Tibial nerve (tissue), 3 donors: ENCODE measurements at regions not wholly inside any gene's neighbourhood (a gene's known extent, or its start where the extent isn't known, plus 50 kb on each side); places are given as distances from the start of the nearest gene placed in this dataset.

Experiments
- POLR2A ChIP-seq, 2 donors: fragments of 450-650 bp; IDR thresholded peaks; one replicate each; pipeline ENCODE4 v1.6.1; 2017; ENCODE audit warnings: antibody characterized with exemption in 2 of 2, mild to moderate bottlenecking in 2 of 2, moderate library complexity in 2 of 2
- TF ChIP-seq, protein P1 (sequence below), 5 experiments: fragments of 200-600 bp in 3 of 5; fragments of 450-650 bp in 2 of 5; sonication (generic) in 3 of 5; IDR thresholded peaks; one replicate each; pipeline ENCODE4 v1.5.1; 2016 to 2019; ENCODE audit warnings: antibody characterized with exemption in 5 of 5, mild to moderate bottlenecking in 3 of 5, moderate library complexity in 2 of 5

DNA sequence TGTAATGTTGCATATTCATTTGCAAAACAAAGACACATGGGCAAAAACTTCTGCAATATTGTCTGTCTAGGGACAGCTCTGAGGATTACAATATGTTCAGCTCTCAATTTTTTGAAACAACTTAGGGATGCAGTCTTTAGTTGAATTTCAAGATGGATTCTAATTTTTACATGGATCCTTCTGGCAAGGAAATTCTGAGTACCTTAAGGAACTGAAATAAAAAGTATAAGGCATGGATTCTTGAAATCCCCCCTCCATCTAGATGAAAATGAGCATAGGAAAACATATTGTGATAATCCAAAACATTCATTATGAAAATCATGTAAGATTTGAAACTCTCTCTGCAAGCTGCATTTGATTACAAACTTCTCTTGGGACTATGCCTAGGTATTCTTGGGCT lies 568.6 kb downstream of the CETN3 start:
- TF ChIP-seq, protein P1, sequence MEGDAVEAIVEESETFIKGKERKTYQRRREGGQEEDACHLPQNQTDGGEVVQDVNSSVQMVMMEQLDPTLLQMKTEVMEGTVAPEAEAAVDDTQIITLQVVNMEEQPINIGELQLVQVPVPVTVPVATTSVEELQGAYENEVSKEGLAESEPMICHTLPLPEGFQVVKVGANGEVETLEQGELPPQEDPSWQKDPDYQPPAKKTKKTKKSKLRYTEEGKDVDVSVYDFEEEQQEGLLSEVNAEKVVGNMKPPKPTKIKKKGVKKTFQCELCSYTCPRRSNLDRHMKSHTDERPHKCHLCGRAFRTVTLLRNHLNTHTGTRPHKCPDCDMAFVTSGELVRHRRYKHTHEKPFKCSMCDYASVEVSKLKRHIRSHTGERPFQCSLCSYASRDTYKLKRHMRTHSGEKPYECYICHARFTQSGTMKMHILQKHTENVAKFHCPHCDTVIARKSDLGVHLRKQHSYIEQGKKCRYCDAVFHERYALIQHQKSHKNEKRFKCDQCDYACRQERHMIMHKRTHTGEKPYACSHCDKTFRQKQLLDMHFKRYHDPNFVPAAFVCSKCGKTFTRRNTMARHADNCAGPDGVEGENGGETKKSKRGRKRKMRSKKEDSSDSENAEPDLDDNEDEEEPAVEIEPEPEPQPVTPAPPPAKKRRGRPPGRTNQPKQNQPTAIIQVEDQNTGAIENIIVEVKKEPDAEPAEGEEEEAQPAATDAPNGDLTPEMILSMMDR (IDR thresholded peaks at IDR 0.05) = no peak
- TF ChIP-seq POLR2A (IDR thresholded peaks at IDR 0.05) = no peak
